HG02763 (cell line): ENCODE measurements at regions not wholly inside any gene's neighbourhood (a gene's known extent, or its start where the extent isn't known, plus 50 kb on each side); places are given as distances from the start of the nearest gene placed in this dataset.
"Not testable (repeated sequence)": the region's sequence is repeated elsewhere in the genome, so short reads cannot be mapped to it uniquely, and the experiment has no call there.

Source experiments
- ATAC-seq: cut with Tn5 transposase; IDR thresholded peaks from one replicate; pipeline ENCODE4 v1.9.1; 2021; ENCODE audit warnings: mild to moderate bottlenecking, moderate library complexity; ENCODE audit not compliant: unreplicated experiment

DNA sequence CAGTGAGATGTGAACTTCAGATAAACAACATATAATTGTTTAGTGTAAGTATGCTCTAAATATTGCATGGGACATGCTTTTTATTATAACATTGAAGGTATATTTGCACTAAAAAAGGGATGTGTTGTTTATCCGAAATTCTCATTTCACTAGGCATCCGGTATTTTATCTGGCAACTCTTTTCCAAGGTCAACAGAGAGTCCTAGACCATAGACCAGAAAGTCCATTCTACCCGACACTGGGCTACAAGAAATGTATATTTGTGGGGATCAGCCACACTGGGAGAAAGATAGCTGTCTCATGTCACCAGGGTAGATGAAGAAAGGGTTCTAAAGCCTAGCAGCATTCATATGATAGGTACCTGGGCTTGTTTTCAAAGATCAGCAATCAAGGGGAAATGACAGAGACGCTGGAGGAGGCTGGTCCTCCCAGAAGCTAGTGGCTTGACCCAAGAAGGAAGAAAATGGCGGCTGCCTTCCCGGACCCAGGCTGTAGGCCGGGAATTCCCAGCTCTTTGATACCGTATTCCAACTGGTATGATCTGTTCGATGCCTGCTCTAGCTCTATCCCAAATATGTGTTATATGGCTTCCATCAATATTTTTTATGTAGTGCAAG lies 161.1 kb upstream of the IRF2BP2 start:
- ATAC-seq: no peak

DNA sequence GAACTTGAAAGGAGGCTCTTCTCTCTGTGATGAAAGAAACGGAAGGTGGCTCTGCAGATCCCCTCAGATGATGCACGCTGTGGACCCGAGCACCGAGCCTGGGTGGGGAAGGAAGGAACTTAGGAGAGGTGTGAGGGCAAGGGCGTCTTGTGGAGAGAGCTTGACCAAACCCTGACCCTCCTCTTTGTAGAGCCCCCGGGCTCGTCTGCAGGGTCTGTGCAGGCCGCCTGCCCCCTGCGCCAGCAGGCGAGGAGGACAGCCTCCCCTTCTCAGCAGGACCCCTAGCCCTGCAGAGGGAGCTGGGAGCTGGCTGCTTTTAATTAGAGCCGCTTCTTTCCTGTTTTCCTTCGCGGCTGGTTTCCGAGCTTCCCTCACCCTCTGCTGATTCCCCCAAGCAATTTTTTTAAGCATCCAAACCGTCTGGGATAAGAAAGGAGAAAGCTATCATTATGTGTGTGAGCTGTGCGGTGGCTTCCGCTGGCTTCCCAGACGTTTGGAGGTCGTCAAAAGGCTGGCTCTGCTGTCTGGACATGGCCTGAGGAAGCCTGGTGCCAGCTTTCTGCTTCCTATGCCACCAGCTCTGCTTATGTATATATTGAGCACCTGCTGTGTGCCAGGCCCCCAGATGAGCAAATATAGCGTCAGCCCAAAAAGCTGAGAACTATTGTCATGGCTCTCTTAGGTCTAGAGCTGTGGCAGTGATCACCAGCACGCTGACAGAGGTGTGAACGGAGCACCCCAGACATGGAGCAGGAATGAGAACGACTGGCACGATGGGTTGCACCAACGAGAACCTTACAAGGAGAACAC lies 160.2 kb upstream of the IRF2BP2 start:
- ATAC-seq: no peak

DNA sequence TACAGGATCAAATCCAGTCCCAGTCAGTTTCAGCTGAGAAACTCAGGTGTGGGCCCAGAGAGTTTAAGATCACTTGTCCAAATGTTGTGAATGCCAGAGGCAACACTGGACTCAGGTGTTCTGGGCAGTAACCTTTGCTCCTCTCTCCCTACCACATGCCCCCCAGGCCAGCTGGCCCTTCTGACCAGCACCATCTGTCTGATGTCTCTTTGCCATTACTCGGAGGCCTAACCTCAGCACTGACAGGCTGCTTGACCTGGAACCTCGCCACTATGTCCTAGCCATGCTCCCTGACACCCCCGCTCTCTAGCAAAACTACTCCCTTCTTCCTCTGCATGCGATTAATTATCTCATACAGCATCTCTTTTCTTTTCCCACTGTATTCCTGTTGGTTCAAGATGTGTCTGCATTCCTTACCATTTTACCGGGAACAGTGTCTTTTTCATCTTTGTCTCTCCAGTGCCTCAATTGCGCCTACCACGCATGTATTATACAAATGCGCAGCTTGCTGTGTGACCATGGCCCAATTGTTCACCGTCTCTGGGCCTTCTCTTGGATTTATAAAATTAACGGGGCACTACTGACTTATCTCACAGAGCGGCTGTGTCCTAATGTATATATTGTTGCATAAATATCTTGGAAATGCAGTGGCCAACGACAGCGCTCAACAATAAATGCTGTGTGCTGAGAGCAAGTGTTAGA lies 159.5 kb upstream of the IRF2BP2 start:
- ATAC-seq: no peak

DNA sequence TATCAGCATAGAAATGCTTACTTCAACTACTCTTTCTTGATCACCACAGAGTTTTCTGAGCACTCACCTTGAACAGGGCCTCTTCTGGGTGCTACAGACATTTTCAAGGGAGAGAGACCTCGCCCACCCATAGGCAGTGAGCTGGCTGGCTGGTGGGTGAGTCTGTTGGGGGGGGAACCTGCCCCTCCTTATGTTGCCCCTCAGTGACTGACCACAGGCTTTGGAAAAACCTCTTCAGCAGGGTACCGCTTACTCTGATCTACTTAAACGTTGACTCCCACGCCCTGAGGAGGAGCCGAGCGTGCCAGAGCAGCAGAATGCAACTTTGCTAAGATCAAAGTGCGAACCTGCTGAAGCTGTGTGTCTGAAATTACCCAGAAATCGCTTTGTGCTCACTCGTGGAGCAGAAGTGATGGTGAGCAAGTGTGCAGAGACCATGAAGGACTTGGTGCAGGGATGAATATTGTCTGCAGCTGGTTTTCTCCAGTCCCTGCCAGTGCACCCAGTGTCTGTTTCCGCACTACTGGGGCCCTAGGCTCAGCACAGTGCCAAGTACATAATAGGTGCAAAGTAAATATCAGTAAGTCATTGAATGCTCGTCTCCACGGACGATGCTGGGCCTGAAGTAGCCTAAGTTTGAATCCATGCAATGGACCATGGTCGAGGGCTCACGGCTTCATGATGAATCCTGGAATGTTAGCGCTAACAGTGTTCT lies 158.7 kb upstream of the IRF2BP2 start:
- no peak for ATAC-seq

DNA sequence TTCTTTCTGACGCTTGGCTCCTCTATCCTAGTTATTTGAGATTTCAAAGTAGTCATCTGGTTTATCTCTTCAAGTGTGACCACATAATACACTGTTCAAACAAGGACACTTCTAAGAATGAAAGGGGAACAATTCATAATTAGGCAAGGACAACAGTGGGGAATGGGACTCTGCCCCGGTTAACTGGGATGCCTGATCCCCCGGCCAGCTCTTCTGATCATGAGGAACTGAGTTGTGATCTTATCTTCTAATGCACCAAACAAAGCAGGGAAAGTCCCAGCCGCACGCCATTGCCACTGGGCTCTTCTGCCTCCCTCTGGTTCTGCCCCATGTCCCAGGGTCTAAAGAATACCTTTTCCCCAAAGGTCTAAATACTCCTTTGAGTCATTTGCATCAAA lies 158.2 kb upstream of the IRF2BP2 start:
- no peak for ATAC-seq

DNA sequence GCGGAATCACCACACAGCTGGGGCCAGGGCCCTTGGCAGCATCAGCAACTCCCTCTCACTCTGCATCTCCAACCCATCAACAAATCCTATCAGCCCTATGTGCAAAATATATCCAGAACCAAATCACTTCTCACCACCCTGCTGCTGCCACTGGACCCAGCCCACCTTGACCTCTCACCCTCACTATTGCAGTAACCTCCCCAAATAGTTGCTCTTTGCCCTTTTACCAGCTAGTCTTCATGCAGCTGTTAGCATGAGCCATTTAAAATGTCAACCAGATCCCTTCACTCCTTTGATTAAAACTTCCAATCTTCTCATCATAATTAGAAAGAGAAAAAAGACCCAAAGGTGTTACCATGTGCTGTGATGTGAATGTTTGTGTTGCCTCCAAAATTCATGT lies 155.7 kb upstream of the IRF2BP2 start:
- ATAC-seq: no peak

DNA sequence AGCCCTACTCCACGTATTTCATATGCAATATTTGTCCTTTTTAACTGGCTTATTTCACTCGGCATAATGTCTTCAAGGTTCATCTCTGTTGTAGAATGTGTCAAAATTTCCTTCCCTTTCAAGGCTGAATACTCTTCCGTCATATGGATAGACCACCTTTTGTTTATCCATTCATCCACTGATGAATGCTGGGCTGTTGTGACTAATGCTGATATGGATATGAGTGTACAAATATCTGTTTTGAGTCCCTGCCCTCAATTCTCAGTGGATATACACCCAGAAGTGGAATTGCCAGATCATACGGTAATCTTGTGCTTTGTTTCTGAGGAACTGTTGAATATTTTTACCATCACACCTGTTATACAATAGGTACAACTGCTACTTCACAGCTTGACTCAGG lies 155.2 kb upstream of the IRF2BP2 start:
- no peak for ATAC-seq

DNA sequence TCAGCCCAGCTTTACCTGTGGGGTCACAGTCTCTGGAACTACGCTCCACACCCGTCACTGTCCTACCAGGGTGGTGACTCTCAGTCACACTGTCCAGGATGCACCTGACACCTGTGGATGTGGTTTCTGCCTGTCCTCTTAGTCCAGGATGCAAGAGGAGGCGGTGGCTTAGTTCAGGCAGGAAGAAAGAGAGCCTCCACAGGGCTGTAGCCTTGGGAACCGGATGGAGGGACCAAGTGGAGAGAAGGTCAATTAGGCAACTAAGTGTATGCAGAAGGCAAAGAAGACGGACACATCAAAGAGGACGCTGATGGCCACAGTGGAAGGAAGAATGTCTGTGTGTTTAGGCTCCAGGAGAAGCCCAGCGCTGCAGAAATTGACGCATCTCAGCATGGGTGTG lies 153.9 kb upstream of the IRF2BP2 start:
- ATAC-seq: no peak

DNA sequence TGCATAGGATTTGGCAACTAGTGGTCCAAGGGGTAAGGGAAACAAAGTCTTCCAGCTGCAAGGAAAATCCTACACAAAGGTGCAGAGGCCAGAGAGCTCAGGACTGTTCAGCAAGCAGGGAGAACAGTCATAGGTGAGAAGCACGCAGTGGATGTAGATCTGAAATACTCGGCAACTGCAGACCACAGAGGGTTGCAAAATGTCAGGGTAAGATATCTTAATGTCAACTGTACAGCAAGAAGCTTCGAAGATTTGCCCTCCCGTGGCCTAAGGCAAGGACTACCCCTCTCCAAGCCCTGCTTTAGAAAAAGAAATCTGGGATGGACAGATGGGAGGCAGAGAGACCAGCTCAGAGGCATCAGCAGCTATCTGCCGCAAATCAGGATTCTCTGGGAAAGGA lies 153.4 kb upstream of the IRF2BP2 start:
- ATAC-seq: no peak

DNA sequence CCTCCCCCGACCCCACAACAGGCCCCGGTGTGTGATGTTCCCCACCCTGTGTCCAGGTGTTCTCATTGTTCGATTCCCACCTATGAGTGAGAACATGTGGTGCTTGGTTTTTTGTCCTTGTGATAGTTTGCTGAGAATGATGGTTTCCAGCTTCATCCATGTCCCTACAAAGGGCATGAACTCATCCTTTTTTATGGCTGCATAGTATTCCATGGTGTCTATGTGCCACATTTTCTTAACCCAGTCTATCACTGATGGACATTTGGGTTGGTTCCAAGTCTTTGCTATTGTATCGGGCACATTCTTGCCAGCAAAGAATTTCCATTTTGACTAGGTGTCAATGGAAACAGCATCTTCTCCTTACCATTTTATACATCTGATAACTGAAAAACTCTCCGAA lies 152.1 kb upstream of the IRF2BP2 start:
- ATAC-seq: not testable (repeated sequence)

DNA sequence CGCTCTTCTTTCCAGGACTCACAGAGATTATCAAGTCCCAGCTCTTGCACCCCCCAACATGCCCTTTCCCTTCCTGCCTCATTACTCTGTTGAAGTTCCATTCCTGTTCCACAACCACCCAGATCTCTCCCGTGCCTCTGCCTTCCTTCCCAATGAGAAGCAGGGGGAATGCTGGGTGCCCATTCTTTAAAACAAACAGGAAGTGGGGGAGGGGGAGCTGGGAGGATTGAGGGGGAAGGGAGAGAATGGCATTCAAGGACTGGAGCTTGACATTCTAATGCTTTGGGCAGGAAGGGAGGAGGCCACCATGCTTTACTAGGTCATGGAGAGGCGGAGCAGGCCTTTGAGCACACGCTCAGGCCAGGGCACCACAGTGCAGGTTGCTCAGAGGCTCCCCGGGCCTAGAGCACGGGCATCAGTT lies 150.3 kb upstream of the IRF2BP2 start:
- no peak for ATAC-seq

DNA sequence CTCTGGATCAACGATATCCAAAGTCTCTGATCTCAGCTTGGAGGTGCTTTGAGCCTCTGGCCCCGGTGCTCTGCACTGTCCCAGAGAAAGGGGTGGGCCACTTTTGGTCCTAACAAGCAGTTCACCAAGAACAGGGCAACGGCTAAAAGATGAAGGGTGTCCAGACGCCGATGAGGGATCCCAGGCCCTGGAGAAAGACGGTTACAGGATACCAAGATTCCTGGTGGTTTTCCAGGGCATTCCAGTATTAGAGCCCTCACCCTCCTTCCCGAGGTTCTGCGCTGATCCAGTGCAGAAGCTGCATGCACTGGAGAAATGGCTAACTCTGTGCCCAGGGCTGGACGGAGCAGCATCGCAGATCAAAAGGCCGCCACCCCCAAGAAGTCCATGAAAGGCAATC lies 149.9 kb upstream of the IRF2BP2 start:
- ATAC-seq: no peak

DNA sequence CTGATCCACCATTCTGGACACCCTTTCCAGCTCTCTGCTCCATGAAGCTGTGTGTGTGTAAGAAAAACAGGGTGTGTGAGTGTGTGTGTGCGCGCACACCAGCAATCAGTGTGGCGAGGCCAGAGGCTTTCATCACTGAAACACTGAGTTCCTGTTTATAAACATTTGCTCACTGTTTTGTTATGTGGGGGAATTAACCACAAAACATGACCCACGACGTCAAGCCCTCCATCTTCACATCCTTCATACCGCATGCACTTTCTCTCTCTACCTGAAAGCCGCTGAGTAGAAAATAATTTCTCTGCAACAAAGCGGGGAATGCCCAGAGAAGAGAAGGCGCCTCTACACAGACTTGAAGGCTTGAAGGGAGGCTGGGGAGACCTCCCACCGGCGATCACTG lies 148.9 kb upstream of the IRF2BP2 start:
- no peak for ATAC-seq

DNA sequence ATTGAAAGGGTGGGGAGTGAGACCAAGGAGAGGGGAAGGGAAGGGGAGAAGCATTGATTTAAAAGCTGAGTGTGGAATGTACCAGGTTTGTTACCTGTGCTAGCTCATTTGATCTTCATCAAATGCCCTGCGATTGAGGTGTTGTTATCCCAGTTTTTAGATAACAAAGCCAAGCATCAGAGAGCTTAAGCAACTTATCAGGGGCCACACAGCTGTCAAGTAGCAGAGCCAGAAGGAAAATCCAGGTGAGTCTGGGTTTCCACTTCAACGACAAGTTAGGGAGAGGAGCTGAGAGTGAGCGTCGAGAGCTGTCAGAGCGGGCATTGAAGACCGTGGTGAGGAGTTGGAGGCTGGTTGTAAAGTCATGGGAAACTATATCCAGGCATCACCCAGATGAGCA lies 146.9 kb upstream of the IRF2BP2 start:
- no peak for ATAC-seq

DNA sequence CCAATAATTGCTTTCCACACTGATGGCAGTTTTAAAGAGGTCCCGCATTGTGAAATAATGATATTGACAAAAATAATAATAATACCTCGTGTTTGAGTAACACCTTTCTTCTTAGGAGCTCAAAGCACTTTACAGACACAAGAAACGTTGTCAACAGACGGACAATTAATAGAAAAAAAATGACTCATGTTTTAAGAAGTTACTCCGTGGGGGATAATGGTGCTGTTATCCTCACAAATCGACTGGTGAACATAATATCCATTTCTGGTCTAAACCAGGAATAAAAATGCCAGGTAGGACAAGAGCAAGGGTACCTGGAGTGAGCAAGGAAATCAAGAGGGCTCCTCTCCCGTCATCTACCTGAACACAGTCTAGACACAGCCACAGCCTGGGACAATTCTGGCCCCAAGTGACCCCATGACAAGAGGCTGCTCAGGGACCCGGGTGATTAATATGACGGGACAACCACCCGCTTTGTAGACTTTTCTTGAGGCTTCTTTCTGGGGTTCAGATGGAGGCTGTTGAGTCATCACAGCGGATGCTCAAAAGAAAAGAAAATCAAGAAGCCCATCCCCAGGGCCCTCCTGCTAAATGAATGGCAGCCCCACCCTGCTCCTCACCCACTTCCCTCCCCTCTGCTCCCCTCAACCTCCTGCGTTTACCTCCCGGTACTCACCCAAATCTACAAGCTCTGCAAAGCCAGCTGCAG lies 146.2 kb upstream of the IRF2BP2 start:
- no peak for ATAC-seq

DNA sequence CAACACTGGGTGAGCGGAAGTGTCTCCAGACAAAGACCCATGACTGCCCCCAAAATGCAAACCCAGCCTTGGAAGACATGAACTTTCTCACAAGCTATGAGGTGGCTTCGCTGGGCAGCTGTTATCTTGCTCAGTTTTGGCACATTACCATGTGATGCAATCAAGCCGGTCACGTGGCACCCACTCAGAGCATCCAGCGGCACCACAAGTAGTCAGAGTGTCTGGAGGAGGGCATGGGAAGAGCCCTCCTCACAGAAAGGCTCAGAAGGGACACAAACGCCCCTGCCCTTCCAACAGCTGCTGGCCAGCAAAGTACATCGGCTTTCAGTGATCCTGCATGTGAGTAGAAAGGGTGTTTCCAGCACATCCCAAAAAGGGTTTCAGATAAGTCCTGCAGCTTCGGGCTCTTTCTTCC lies 145.5 kb upstream of the IRF2BP2 start:
- ATAC-seq: no peak

DNA sequence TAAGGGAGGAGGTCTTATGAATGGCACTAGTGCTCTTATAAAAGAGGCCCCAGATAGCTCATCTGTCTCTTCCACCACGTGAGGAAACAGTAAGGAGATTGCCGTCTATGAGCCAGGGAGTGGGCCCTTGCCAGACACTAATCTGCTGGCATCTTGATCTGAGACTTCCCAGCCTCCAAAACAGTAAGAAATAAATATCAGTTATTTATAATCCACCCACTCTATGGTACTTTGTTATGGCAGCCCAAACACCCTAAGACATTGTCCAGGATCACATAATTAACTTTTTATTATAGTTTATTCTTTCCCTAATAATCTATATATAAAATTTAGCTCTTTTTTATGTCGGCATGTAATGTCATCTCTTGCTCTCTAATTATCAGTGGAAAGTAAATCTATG lies 144.0 kb upstream of the IRF2BP2 start:
- no peak for ATAC-seq

DNA sequence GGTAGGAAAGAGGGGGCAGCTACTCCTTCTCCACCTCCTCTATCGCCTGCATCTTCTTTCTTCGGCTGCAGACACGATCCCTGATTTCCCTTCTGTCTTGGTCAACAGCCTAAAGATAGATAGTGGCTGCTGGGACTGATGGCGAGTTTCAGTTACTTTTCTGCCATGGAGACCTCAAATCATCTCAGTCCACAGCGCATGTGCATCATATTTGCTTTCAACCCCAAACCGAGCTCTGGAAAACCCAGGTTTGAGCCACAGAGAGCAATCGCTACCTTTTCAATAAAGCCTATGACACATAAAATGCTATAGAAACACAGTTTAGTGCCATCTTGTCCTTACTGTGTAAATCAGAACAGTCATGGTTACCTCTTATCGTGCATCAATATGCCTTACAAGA lies 142.9 kb upstream of the IRF2BP2 start:
- ATAC-seq: no peak

DNA sequence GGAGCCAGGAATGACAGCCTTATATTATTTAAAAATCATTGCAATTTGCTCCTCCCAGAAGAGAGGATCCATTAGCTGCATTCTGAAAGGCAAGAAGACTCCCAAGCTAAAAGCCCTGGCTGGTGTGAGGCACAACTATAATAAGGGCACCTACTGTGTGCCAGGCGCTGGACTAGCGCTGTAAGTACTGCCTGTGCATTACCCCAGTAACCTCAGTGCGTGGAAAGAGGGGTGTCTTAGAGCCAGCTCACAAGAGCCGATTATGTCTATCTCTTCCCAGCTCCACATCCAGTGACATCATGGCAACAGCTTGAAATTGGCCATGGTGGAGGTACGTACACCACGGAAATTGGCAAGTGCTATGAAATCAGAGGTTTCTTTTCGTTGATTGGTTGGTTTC lies 141.7 kb upstream of the IRF2BP2 start:
- ATAC-seq: no peak

DNA sequence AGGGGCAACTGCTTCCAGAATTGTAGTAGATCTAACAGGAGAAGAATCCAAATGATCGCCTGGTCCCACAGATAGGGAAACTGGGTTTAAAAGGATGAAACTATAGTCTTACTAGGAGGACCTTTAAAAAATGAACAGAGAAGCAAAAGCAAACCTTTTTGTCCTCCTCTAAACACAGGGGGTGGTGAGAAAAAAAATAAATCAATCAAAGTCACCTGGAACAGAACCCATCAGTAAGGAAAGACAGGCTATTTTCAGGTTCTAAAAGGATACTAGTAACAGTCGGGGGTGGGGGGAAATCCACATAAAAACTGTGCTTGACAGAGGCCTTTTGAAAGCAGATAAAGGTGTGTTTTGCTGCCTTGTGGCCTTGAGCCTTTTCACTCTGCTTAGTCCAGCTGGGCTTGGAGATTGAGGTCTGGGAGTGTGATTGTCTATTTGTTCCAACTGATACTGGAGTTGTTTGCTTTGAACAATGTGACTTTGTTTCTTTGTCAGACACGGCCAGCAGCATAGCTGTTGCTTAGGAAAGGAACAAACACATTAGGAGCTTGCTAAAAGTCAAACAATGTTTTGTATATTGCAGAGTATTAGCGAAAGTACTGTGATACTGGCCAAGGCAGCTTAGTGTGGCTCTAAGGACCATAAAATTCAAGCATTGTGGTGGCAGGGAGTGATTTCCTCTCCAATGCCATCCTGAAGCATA lies 141.1 kb upstream of the IRF2BP2 start:
- no peak for ATAC-seq
